HFF-Myc (cell line): ENCODE measurements at regions not wholly inside any gene's neighbourhood (a gene's known extent, or its start where the extent isn't known, plus 50 kb on each side); places are given as distances from the start of the nearest gene placed in this dataset.

Source experiments
- DNase-seq: peaks from one replicate; pipeline ENCODE4 v3.0.0-alpha.2; 2011; ENCODE audit warnings: low read depth; ENCODE audit errors: extremely low read depth
- H3K4me3 ChIP-seq: replicated peaks from 2 replicates; pipeline ENCODE4 v1.5.1; 2011; ENCODE audit warnings: low read depth, mild to moderate bottlenecking, control low read depth, low read length
- CTCF ChIP-seq: IDR thresholded peaks from 2 replicates; pipeline ENCODE4 v1.5.1; 2012; ENCODE audit warnings: mild to moderate bottlenecking, low read depth, low read length, control low read depth; ENCODE audit errors: missing control alignments

GRCh38 chr4:74528178-74528577 is 83.2 kb downstream of the AREG start:
- no peak for DNase-seq
- no peak for TF ChIP-seq CTCF
- no peak overlapping the region for H3K4me3 ChIP-seq

- TF ChIP-seq CTCF, result no peak
- H3K4me3 ChIP-seq, result no peak overlapping the region
- no peak for DNase-seq
Measured at GRCh38 chr4:74529284-74530041, 84.5 kb downstream of the AREG start.

- peak; percentile 44 for TF ChIP-seq CTCF
Measured at GRCh38 chr4:74531963-74532794, 87.2 kb downstream of the AREG start.

GRCh38 chr4:74534121-74534520 is 89.2 kb downstream of the AREG start:
- DNase-seq, result peak; percentile 72
- TF ChIP-seq CTCF, result no peak
- no peak overlapping the region for H3K4me3 ChIP-seq

More at GRCh38 chr4:74531963-74532794, 87.2 kb downstream of the AREG start:
- DNase-seq, result no peak
- no peak overlapping the region for H3K4me3 ChIP-seq

- DNase-seq, result no peak
- no peak overlapping the region for H3K4me3 ChIP-seq
- no peak for TF ChIP-seq CTCF
Measured at GRCh38 chr4:74534936-74535335, 90.0 kb downstream of the AREG start.

- no peak for DNase-seq
- TF ChIP-seq CTCF, result no peak
- no peak overlapping the region for H3K4me3 ChIP-seq
Measured at GRCh38 chr4:74535512-74535911, 90.6 kb downstream of the AREG start.
